B cell (primary cell): ENCODE measurements at regions not wholly inside any gene's neighbourhood (a gene's known extent, or its start where the extent isn't known, plus 50 kb on each side); places are given as distances from the start of the nearest gene placed in this dataset.

Source experiments
- CTCF ChIP-seq: fragments of 200-600 bp; IDR thresholded peaks from one replicate; pipeline ENCODE4 v1.8.0; 2022; ENCODE audit warnings: antibody characterized with exemption, mild to moderate bottlenecking
- EZH2 ChIP-seq: IDR thresholded peaks from 2 replicates; pipeline ENCODE4 v1.6.1; 2012; ENCODE audit warnings: borderline replicate concordance, low read depth, mild to moderate bottlenecking, moderate library complexity, low read length; ENCODE audit not compliant: insufficient read depth, poor library complexity, severe bottlenecking

- TF ChIP-seq CTCF (no peak), EZH2 (no peak)
These were observed 700.1 kb downstream of the ADCYAP1 start for GRCh38 chr18:1604751-1605150.
